ENCODE measurements at regions not wholly inside any gene's neighbourhood (a gene's known extent, or its start where the extent isn't known, plus 50 kb on each side); places are given as distances from the start of the nearest gene placed in this dataset.

DNA sequence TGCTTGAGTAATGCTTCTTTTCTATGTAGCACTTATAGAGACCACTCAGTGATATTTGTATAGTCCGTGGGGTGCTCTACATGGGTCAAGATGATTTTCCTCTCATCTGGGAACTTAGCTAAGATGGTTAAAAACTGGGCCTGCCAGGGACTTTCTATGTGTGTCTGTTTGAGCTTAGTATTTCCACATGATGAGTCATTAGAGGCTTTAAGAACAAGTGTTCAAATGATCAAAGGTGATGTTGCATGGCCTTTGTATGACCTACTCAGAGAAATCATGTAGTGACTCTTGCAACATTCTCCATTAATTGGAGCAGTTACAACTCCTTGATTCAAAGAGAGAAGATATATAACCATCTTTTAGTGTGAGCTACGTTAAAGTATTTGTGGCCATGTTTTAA, 1480.5 kb upstream of the IGFBP7 start:
- TF ChIP-seq, protein P1, sequence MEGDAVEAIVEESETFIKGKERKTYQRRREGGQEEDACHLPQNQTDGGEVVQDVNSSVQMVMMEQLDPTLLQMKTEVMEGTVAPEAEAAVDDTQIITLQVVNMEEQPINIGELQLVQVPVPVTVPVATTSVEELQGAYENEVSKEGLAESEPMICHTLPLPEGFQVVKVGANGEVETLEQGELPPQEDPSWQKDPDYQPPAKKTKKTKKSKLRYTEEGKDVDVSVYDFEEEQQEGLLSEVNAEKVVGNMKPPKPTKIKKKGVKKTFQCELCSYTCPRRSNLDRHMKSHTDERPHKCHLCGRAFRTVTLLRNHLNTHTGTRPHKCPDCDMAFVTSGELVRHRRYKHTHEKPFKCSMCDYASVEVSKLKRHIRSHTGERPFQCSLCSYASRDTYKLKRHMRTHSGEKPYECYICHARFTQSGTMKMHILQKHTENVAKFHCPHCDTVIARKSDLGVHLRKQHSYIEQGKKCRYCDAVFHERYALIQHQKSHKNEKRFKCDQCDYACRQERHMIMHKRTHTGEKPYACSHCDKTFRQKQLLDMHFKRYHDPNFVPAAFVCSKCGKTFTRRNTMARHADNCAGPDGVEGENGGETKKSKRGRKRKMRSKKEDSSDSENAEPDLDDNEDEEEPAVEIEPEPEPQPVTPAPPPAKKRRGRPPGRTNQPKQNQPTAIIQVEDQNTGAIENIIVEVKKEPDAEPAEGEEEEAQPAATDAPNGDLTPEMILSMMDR (conservative IDR thresholded peaks at IDR 0.05; ENCODE audit: low read length) = no peak
- TF ChIP-seq EZH2phosphoT487 (IDR thresholded peaks at IDR 0.05; ENCODE audit: borderline replicate concordance, low read depth, low read length) = no peak
